Endodermal cell (in vitro differentiated cells): ENCODE measurements at regions not wholly inside any gene's neighbourhood (a gene's known extent, or its start where the extent isn't known, plus 50 kb on each side); places are given as distances from the start of the nearest gene placed in this dataset.

Experiments
- DNase-seq: peaks from one replicate; pipeline ENCODE4 v3.0.0-alpha.2; 2017
- H3K27ac ChIP-seq: 2 replicates; pipeline ENCODE4 v1.5.1; 2013; ENCODE audit warnings: mild to moderate bottlenecking, low read depth, low read length, moderate library complexity
- H3K27me3 ChIP-seq: 2 replicates; pipeline ENCODE4 v1.6.1; 2013; ENCODE audit warnings: mild to moderate bottlenecking, low read length, moderate library complexity; ENCODE audit not compliant: insufficient read depth, control insufficient read depth, poor library complexity, severe bottlenecking
- H3K36me3 ChIP-seq: 2 replicates; pipeline ENCODE4 v1.7.0; 2013; ENCODE audit warnings: mild to moderate bottlenecking, low read length, moderate library complexity; ENCODE audit not compliant: control insufficient read depth, insufficient read depth
- H3K4me1 ChIP-seq: one replicate; pipeline ENCODE4 v1.7.0; 2013; ENCODE audit warnings: low read length; ENCODE audit not compliant: control insufficient read depth, insufficient read depth
- H3K4me3 ChIP-seq: 2 replicates; pipeline ENCODE4 v1.5.1; 2013; ENCODE audit warnings: mild to moderate bottlenecking, low read length, moderate library complexity
- H3K9ac ChIP-seq: 2 replicates; pipeline ENCODE4 v1.6.1; 2013; ENCODE audit warnings: mild to moderate bottlenecking, low read length, moderate library complexity; ENCODE audit not compliant: poor library complexity, severe bottlenecking; ENCODE audit errors: extremely low read depth
- H3K9me3 ChIP-seq: 2 replicates; pipeline ENCODE4 v1.6.1; 2013; ENCODE audit warnings: mild to moderate bottlenecking, low read length, moderate library complexity; ENCODE audit not compliant: control insufficient read depth
- H3K27ac Mint-ChIP-seq: 2 replicates; pipeline ENCODE4 v1.8.0; 2020; ENCODE audit warnings: mixed read lengths
- H3K27me3 Mint-ChIP-seq: 2 replicates; pipeline ENCODE4 v1.8.0; 2021; ENCODE audit warnings: mild to moderate bottlenecking, mixed read lengths; ENCODE audit not compliant: insufficient read depth
- H3K36me3 Mint-ChIP-seq: 2 replicates; pipeline ENCODE4 v1.8.0; 2020; ENCODE audit warnings: low read depth, mixed read lengths
- H3K4me1 Mint-ChIP-seq: 2 replicates; pipeline ENCODE4 v1.8.0; 2020; ENCODE audit warnings: mixed read lengths
- H3K4me3 Mint-ChIP-seq: 2 replicates; pipeline ENCODE4 v1.8.0; 2020; ENCODE audit warnings: mild to moderate bottlenecking, moderate library complexity, mixed read lengths
- H3K9me3 Mint-ChIP-seq: 2 replicates; pipeline ENCODE4 v1.8.0; 2020; ENCODE audit warnings: mild to moderate bottlenecking, mixed read lengths
- CTCF ChIP-seq: fragments of 200-600 bp; sonication (generic); conservative IDR thresholded peaks from 2 replicates; pipeline ENCODE4 v1.5.0; 2021; ENCODE audit warnings: antibody characterized with exemption, mild to moderate bottlenecking
- WGBS, 2 experiments: methylation state at CpG; one replicate each; pipeline versions ENCODE4 v1.1.5 to v1.1.7; 2013; ENCODE audit warnings: missing lambda C conversion rate in 2 of 2, mixed read lengths in 1 of 2; ENCODE audit not compliant: insufficient coverage in 1 of 2, insufficient read length in 1 of 2; 5-methylcytosine and 5-hydroxymethylcytosine counted together

GRCh38 chr21:35976929-35977328, 83.4 kb downstream of the SETD4 start:
- H3K27ac Mint-ChIP-seq, result no peak overlapping the region
- H3K4me3 Mint-ChIP-seq, result no peak overlapping the region
- H3K9me3 Mint-ChIP-seq, result peaks cover 16% of the 10 kb centered on the region
- no peaks in the 10 kb centered on the region for H3K27me3 ChIP-seq
- H3K9me3 ChIP-seq, result peaks cover 18% of the 10 kb centered on the region
- no peak for DNase-seq
- no peaks in the 10 kb centered on the region for H3K36me3 ChIP-seq
- H3K36me3 Mint-ChIP-seq, result no peaks in the 10 kb centered on the region
- WGBS, 2 experiments, result 77 to 92% methylated on average over 2 to 3 of the region's 3 CpGs
- peaks cover 45% of the 10 kb centered on the region for H3K27me3 Mint-ChIP-seq
- no peak overlapping the region for H3K4me3 ChIP-seq
- H3K4me1 Mint-ChIP-seq, result no peaks in the 10 kb centered on the region
- TF ChIP-seq CTCF, result no peak
- no peak overlapping the region for H3K27ac ChIP-seq
- no peak overlapping the region for H3K9ac ChIP-seq
- no peaks in the 10 kb centered on the region for H3K4me1 ChIP-seq

DNA sequence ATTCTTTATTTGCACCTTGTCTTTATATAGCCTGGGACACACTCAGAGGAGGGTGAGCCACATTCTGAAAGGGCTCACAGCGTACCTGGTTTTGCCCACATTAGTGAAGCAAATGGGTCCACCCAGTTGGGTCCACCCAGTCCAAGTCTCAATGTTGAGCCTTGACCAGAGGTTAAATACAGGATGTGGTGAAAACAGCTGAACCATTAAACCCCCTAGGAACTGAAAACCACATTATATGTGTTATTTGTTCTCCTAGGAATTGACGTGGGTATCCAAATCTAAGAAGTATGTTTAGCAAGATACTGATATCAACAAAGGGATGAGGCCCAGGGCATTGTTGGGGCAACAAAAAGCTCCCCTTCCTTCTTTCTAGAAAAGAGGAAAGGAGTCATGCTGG, 83.8 kb downstream of the SETD4 start:
- no peak overlapping the region for H3K27ac Mint-ChIP-seq
- Histone ChIP-seq H3K36me3 (no peaks in the 10 kb centered on the region), H3K4me1 (no peaks in the 10 kb centered on the region), H3K9ac (no peak overlapping the region), H3K27ac (no peak overlapping the region), H3K27me3 (no peaks in the 10 kb centered on the region), H3K4me3 (no peak overlapping the region), H3K9me3 (peaks cover 18% of the 10 kb centered on the region)
- H3K9me3 Mint-ChIP-seq, result peaks cover 16% of the 10 kb centered on the region
- H3K27me3 Mint-ChIP-seq, result peaks cover 40% of the 10 kb centered on the region
- DNase-seq, result no peak
- WGBS, 2 experiments, result 85% methylated on average over 2 of the region's 2 CpGs; no CpG with 5 or more reads in 1 of the 2 experiments
- H3K4me3 Mint-ChIP-seq, result no peak overlapping the region
- TF ChIP-seq CTCF, result no peak
- H3K36me3 Mint-ChIP-seq, result no peaks in the 10 kb centered on the region
- no peaks in the 10 kb centered on the region for H3K4me1 Mint-ChIP-seq

- 87 to 94% methylated on average over 11 of the region's 11 CpGs for WGBS, 2 experiments
- no peak overlapping the region for H3K4me3 Mint-ChIP-seq
These were observed 85.6 kb downstream of the SETD4 start for GRCh38 chr21:35974775-35975174.

More at GRCh38 chr21:35974775-35975174, 85.6 kb downstream of the SETD4 start:
- H3K27me3 Mint-ChIP-seq, result peaks cover 29% of the 10 kb centered on the region
- H3K27me3 ChIP-seq, result no peaks in the 10 kb centered on the region
- H3K9ac ChIP-seq, result no peak overlapping the region
- H3K4me1 ChIP-seq, result no peaks in the 10 kb centered on the region
- no peak for DNase-seq
- no peak overlapping the region for H3K4me3 ChIP-seq
- TF ChIP-seq CTCF, result no peak
- no peak overlapping the region for H3K27ac ChIP-seq
- H3K36me3 Mint-ChIP-seq, result no peaks in the 10 kb centered on the region
- peaks cover 18% of the 10 kb centered on the region for H3K9me3 ChIP-seq
- no peaks in the 10 kb centered on the region for H3K36me3 ChIP-seq
- H3K9me3 Mint-ChIP-seq, result peaks cover 16% of the 10 kb centered on the region
- no peaks in the 10 kb centered on the region for H3K4me1 Mint-ChIP-seq
- no peak overlapping the region for H3K27ac Mint-ChIP-seq
